ENCODE measurements at regions not wholly inside any gene's neighbourhood (a gene's known extent, or its start where the extent isn't known, plus 50 kb on each side); places are given as distances from the start of the nearest gene placed in this dataset.

- TF ChIP-seq, protein P1, sequence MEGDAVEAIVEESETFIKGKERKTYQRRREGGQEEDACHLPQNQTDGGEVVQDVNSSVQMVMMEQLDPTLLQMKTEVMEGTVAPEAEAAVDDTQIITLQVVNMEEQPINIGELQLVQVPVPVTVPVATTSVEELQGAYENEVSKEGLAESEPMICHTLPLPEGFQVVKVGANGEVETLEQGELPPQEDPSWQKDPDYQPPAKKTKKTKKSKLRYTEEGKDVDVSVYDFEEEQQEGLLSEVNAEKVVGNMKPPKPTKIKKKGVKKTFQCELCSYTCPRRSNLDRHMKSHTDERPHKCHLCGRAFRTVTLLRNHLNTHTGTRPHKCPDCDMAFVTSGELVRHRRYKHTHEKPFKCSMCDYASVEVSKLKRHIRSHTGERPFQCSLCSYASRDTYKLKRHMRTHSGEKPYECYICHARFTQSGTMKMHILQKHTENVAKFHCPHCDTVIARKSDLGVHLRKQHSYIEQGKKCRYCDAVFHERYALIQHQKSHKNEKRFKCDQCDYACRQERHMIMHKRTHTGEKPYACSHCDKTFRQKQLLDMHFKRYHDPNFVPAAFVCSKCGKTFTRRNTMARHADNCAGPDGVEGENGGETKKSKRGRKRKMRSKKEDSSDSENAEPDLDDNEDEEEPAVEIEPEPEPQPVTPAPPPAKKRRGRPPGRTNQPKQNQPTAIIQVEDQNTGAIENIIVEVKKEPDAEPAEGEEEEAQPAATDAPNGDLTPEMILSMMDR (IDR thresholded peaks at IDR 0.05) = no peak
- no peak for TF ChIP-seq POLR2AphosphoS5 (IDR thresholded peaks at IDR 0.05)
These were observed 163.8 kb downstream of the GADD45G start for GRCh38 chr9:89768650-89769071.

All from breast epithelium (tissue), 3 donors.